GM19395 (cell line): ENCODE measurements at regions not wholly inside any gene's neighbourhood (a gene's known extent, or its start where the extent isn't known, plus 50 kb on each side); places are given as distances from the start of the nearest gene placed in this dataset.

Experiments used
- ATAC-seq: cut with Tn5 transposase; IDR thresholded peaks from one replicate; pipeline ENCODE4 v1.9.1; 2021; ENCODE audit warnings: mild to moderate bottlenecking, moderate library complexity; ENCODE audit not compliant: unreplicated experiment

DNA sequence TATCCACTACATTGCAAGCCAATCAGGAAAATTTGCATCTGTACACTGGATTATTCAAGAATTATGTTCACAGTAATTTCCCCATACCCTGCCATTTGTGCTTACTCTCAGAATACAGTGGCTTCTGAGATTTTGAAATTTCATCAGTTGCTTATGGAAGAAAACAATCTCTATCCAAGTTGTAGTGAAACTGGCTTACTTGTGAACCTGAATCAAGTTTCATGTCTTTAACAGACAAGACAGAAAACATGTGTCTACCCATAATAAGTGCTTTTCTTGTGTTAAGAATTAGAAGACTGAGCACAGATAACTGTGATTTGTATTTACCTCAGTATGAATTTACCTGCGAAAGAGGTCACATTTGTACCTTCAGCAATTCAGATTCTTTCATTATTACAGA is 672.7 kb upstream of the ADGRL2 start:
- no peak for ATAC-seq

DNA sequence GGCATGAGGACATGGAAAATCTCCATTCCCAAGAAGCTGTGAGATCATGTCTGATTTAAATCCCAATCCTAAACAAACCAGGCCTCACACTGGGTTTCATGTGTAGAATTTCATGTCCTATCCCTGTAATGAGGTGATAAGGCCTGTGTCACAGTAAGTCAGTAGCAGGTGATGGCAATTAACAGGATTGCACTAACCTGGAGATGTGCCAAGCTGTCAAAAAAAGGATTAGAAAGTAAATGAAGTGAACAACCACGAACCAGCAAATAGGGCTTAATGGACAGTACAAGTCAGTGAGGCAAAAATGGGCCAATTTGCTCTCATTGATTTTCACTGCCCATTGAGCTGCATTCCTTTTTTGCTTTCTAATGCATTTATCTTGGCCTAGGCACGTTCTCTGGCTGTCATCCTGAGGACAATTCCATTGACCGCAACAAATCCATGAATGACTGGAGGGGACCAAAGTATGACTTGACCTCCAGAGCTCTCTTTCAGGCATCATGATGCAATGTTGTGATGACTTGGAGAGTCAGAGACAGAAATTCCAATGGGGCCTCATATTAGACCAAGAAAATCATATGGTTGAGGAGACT is 673.6 kb upstream of the ADGRL2 start:
- no peak for ATAC-seq

DNA sequence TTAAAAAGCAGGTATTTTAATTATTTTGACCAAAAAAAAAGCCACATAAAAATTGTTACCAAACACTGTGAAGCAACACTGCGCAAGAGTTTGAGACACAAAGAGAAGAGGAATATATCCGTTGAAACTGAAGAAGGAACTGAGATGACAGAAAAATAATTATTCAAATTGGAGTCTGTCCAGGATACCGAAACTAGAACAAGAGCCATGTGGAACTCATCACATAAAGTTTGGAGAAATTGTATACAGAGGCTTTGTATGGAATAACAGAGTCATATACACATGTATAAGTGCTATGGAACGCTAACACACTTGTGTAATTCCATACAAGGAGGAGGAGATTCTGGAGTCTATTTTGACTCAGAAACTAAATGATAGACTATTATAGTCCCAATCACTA is 675.1 kb upstream of the ADGRL2 start:
- no peak for ATAC-seq

DNA sequence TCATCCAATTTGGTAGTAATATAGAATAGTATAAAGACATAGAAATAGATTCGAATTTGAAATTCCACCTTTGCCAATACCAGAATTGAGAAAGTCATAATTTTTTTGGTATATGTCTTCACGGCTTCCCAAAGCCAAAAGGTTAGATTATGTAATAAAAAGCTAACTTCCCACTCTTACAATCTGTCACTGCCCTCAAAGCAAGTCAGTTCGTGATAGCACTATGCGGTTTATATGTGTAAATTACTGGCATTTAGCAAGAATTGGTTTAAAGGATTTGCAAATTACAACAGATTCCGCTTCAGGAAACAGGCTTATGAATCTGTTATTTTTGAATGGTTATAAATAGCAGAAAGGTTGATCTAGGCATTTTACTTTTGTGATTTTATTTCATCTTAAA is 679.4 kb upstream of the ADGRL2 start:
- no peak for ATAC-seq

DNA sequence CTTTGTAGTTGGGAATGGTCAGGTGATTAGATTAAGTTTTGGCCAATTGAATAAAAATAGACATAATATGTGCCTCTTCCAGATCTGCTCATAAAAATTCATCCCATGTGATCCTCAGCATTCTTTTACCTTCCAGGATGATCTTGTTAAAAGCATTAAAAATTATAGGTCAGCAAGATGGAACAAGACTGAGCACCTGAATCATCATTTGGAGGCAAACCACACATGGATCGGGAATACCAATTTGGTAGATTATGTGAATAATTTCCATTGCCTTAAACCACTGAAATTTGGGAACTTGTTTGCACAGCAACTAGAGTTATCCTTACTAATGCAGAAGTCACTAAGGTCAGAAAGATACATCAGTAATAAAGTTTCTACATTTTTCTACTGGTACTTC is 681.4 kb upstream of the ADGRL2 start:
- no peak for ATAC-seq

DNA sequence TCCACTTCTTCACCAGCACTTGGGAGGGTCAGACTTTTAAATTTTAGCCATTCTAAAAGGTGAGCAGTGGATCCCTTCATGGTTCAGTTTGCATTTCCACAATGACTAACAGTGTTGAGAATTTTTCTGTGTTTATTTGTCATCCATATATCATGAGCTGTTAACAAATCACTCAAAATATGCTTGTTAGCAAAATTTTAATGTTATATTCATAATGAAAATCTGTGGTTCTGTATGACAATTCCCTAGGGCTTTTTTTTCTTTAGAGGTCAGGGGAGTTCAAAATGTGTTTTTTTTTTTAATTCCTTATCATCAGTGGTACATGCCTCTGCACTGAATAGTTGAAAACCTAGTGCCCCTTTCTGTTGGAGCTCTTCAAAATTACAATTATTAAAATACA is 682.2 kb upstream of the ADGRL2 start:
- ATAC-seq: no peak

DNA sequence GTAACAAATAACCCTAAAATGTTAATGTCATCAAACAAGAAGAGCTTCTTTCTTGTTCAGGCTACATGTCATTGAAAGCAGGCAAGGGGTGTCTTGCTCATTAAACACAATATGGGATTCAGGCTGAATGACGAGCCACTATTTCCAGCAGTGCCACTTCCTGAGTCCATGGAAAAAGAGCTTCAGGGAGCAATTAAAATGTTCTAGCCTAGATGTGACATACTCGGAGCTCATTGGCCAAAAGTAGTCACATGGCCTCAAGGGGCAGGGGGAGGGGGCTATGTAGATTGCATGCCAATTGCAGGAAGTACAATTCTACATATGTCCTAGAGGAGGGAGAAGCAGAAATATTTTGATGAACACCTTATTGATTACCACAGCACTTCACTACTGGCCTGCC is 685.3 kb upstream of the ADGRL2 start:
- no peak for ATAC-seq

DNA sequence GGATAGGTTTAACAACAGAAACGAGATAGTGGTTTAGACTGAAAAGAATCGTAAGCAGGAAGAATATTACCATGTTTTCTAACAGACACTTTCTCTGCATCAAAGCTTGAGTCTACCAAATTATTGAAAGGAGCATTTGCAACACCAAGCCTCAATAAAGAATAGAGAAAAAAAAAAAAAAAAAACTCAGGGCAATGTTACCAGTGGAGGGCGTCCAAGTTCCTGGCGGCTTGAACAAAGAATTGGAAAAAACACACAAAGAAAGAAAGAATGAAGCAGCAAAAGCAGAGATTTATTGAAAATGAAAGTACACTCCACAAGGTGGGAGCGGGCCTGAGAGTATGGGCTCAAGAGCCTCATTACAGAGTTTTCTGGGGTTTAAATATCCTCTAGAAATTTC is 686.5 kb upstream of the ADGRL2 start:
- no peak for ATAC-seq

DNA sequence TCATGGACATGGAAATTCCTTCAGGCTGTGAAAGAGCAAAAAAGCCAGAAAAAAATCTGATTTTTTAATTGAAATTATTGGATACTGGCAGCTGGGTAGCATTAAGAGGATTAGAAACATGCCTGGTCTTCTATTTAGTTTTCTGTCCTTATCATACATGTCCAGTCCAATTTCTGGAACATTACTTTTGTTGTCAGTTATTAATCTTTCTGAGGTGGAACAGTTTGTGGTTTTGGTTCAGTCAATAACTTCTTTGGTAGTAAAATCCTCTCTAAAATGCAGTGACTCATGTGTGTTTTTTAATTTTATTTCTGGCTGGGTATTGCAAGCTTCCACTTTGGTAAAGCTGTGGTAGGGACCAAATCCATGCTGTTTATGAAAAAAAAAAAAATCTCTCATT is 687.0 kb upstream of the ADGRL2 start:
- no peak for ATAC-seq

DNA sequence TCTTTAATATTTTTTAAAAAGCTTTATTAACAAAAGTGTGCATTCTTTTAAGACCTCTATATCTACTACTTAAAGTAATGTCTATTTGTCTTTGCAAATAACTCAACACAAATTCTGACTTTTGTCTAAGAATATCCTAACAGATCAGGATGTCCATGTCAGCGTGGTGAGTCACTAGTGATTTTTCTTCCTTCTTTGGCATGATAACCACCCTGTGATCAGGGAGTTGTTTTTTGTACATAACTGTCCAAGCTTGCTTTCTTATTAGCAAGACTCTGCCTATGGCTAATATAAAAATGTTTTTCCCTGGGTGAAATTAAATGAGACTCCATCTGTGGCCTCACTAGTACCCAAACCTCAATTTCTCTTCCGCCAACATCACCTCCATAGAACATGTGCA is 688.9 kb upstream of the ADGRL2 start:
- ATAC-seq: no peak

DNA sequence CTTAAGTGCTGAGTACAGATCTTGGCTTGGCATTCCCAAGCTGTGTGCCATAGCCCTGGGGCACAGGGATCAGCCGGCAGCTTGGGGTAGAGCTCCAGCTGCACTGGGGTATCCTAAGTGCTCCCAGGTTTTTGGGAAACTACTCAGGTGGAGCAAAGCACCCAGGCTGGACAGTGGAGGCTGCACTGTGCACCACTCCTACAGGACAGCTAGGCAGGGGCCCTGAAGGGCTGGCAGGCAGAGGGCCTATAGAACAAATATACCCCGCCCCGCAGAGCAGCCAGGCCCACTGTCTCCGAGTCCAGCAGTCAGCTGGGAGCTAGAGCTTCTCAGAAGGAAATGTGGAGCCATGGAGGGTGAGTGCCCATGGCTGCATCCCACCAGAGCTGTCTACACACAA is 691.7 kb upstream of the ADGRL2 start:
- ATAC-seq: no peak

DNA sequence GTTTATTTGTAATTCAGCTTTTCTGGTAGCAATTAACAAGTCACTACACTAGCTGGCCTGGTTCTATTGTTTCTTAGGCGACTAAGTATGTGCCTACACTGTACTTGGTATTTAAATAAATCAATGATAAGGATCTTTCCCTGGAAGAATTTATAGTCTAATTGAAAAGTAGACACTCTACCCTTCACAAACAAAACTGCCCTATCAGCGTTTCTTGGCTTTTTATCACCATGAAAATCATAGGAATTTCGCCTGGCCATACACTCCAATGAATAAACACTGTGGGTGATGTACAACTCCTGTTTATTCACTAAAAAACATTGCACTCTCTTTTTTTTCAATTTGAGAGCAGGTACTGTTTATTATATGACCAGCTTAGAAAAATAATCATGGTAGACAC is 702.9 kb upstream of the ADGRL2 start:
- no peak for ATAC-seq

DNA sequence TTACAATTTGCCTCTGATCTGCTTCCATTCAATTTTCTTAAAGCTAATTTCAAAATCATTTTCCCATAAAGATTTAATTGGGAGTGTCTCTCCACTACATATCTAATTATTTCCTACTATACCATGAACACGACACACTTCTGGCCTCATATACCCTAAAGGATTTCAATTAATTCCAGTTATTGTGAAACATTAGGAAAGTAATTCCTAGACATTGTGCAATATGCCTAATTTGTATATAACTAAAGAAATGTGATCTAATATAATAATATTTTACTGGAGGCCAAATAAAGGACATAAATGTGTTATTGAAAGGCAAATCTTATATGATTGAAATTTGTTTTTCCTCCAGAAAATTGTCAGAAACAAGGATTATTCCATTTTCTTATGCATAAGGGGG is 727.2 kb upstream of the ADGRL2 start:
- ATAC-seq: no peak

DNA sequence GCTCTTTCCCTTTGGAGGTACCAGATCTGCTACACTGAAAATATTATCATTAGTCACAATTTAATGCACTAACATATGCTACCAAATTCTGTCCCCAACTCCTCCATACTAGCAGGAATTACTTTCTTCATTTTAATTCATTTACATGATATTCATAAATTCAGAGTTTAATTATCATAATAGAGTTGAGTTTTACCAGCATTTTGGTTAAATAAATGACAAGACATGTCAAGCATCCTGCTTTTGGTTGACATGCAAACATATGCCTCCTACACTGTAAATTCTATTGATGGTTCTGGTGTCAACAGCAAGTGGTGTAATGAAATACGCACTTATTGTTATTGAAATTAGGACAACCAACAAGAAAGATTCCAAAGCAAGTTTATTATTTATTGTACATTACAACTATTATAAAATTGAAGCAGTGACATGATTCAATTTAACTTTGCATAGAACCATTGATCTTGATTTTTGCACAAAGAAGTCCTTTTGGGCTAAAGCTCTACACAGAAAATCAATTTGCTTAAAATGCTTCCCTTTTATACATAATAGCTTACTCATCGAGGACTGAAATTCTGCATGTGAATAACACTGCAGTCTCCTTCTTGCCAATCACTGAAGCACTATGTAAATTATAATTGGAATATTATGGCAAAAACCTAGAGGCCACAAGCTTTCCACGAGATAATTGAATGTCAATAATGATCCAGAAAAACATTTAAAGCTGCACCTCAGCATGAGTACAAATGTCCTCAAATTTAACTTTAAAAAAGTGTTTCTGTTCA is 728.6 kb upstream of the ADGRL2 start:
- ATAC-seq: no peak

DNA sequence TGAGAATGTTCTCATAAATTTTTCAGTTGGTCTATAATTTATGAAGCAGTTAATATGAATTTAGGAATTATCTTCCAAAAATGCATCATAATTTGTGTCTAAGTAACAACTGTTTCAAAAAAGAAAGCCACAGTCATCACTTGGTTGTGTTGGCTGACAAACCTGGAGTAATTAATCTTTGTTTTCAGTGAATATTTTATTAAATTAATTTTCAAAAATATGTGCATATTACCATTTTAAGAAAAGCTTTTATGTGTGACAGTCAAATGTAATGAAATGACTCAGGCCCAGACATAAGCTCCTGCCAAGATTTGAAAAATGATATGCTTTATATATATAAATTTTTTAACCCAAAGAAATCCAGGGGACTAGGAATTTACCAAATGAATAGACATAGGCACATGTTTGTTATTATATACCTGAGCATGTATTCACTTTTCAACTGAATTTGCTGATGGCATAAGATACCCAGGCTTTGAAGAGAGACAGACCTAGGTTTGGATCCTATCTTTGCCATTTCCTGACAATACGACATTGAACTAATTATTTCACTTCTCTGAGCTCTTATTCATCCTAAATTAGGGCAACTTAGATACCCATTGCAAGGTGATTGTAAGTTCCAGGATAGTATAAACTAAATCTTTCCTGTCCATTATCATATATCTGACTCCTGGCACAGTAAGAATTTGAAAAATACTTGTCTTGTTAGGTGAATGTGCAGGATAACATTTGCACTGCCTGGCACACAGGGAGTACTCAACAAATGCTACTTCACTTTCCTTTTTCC is 729.5 kb upstream of the ADGRL2 start:
- ATAC-seq: no peak

DNA sequence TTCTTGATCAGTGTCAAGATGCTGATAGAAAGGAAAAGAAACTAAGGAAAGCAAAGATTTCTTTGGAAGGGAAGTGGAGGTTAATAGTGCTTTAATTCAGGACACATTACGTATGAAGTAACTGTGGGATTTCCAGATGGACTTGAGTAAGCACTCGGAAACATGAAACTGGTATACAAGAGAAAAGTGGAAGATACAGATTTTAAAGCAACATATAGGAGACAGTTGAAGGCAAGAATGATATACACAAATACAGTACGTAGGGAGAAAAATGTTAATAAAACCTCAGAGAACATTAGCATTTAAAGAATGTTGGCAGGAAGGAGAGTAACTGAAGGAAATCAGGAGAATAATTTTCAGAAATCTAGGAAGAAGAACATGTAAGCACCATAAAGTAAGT is 730.9 kb upstream of the ADGRL2 start:
- ATAC-seq: no peak

DNA sequence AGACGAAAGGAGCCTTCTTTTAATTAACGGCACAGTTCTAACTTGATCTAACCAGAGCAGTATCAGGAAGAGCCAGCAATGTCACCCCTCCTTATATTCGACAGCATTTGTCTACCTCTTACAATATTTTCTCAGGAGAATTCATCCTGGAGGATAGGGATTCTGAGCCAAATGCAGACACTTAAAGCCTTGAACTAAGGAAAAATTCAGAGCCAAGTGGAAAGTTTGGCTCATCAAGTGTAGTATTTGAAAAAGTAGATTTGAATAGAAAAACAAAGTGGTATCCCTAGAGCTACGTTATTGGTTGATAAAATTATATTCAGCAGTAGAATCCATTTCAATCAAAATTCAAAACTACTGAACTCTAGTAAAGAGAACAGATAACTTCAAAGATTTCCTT is 732.0 kb upstream of the ADGRL2 start:
- ATAC-seq: no peak

DNA sequence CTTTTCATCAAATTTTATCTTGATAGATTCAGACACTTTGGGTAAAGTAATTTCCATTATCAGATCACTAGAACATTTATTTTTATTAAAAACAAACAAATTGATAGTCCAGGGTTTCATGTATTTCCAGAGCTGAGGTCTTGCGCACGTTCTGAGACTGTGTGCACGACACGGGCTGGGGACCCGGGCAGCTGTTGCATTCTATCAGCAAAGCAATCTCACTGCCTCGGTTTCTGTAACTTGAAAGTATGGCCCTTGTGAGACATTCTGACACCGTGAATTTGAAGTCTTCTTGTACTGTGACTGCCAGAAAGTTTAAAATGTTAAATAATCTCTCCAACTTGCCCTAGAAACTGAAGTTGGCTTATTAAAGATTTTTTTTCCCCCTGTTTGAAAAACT is 746.9 kb upstream of the ADGRL2 start:
- ATAC-seq: no peak

DNA sequence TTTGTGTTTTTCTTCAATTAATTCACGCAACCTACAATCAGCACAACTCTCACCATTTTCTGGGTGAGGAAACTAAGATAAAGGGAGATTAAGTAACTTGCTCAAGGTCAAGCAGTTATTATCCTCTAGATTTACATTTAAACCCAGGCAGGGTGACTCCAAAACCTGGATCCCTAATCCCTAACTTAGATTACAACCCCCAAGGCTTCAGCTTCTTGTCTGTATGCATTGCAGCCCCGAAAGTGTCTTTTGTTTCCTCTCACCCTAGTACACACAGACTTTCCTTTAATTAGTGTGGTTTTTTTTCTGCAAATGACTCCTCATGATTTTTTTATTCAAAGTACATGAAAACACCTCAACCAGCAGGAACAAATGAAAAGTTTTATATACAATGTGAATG is 748.6 kb upstream of the ADGRL2 start:
- no peak for ATAC-seq

DNA sequence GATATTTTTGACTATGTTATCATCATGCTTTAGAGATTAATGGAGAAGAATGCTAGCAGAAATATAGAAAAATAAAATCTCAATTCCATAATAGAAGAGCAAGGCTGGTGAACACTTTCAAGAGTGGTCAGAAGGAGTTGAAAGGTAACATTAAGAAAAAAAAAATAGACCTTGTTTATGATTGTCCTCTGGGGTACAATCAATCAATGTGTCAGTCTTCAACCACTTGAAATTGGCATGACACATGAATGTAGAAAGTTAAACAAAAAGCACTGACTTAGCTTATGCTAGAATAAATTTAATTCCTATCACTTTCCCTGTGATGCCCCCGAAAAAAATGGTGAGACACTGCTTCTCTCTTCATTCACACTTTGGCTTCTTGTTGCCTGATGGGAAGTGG is 750.3 kb upstream of the ADGRL2 start:
- ATAC-seq: no peak

DNA sequence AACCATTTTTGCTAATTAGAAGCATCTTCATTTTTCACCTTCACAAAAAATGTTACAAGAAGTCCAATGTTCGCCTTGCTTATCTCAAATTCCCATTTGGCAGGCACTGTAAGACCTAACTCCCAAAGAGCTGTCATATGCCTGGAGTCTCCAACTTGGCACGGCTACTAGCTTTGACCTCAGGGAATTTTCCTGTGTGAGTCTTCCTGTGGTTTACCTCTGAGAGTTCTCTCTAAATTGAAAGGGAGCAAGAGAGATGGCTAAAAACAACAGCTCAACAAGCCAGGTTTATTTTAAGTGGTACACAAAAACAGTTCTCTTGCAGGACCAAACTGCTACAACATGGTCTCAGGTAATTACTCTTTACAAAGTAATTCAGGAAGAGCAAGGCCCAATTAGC is 756.0 kb upstream of the ADGRL2 start:
- ATAC-seq: no peak

DNA sequence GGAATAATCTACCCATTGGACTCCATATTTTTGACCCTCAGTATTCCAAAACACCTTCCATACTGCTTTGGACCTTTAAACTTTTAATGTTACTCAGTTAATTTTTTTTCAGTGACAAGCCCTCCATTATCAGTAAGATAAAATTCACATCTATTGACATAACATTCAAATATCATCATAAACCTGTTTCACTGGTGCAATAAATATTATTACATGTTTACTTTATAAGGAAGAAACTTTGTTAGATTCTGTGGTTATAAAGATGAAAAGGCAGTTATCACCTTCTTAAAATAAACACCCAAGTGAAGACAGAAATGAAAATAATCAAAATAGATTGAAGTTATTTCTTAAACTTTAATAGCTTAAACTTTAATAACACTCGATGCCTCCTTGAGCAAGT is 758.5 kb upstream of the ADGRL2 start:
- ATAC-seq: no peak
